GM12878 (cell line): ENCODE measurements at regions not wholly inside any gene's neighbourhood (a gene's known extent, or its start where the extent isn't known, plus 50 kb on each side); places are given as distances from the start of the nearest gene placed in this dataset.

Experiments used
- ATAC-seq: fragments of 200-7000 bp; cut with Tn5 transposase; 3 replicates; pipeline ENCODE4 v1.9.1; 2020; ENCODE audit warnings: mild to moderate bottlenecking, moderate library complexity
- BruUV-seq: library from RNA; stranded (reverse); fragments of 400-500 nt; replicated peaks from 2 replicates; lab custom pipeline; 2021; lab: Mats Ljungman, UMichigan
- CTCF ChIA-PET: fragments of 300-600 bp; sonication (Branson Sonifier 250); formaldehyde crosslinking; extraction: SDS; loops from one replicate; lab custom pipeline; 2021; ENCODE audit warnings: inconsistent platforms; lab: Yijun Ruan, JAX
- POLR2A ChIA-PET: fragments of 350-600 bp; formaldehyde crosslinking; extraction: SDS; loops from one replicate; lab custom pipeline; 2021; ENCODE audit warnings: inconsistent platforms; lab: Charles Lee
- RAD21 ChIA-PET: fragments of 300-600 bp; sonication (Branson Sonifier 250); formaldehyde crosslinking; loops from one replicate; lab custom pipeline; 2023; ENCODE audit warnings: antibody characterized with exemption; ENCODE audit not compliant: unreplicated experiment; lab: Charles Lee
- SMC1A ChIA-PET: fragments of 300-600 bp; sonication (Branson Sonifier 250); formaldehyde crosslinking; loops from one replicate; lab custom pipeline; 2023; ENCODE audit not compliant: unreplicated experiment, uncharacterized antibody; lab: Charles Lee
- DNase-seq: peaks from one replicate; pipeline ENCODE4 v3.0.0-alpha.2; 2011; ENCODE audit warnings: low read depth, low spot score
- FAIRE-seq: peaks from 3 replicates; lab custom pipeline; 2011; peaks lifted over from hg19 to GRCh38; lab: Jason Lieb, UNC
- H2AFZ ChIP-seq: 2 replicates; pipeline ENCODE4 v1.6.0; 2011; ENCODE audit warnings: low read depth, low read length, control low read depth; ENCODE audit not compliant: control insufficient read depth
- H3K27ac ChIP-seq: 2 replicates; pipeline ENCODE4 v1.5.1; 2011; ENCODE audit warnings: control low read depth; ENCODE audit not compliant: control insufficient read depth, insufficient read depth
- H3K27me3 ChIP-seq, 2 experiments: replicated peaks in 1 of 2; 2 replicates each; pipeline versions ENCODE4 v1.6.0 to v1.6.1; 2011; ENCODE audit warnings: low read length in 1 of 2; ENCODE audit not compliant: control insufficient read depth in 2 of 2, insufficient read depth in 2 of 2
- H3K36me3 ChIP-seq, 2 experiments: 2 replicates each; pipeline ENCODE4 v1.5.1; 2011; ENCODE audit warnings: low read length in 1 of 2; ENCODE audit not compliant: control insufficient read depth in 2 of 2, insufficient read depth in 2 of 2
- H3K4me1 ChIP-seq: 2 replicates; pipeline ENCODE4 v1.6.1; 2011; ENCODE audit warnings: mild to moderate bottlenecking, low read length, moderate library complexity, mixed read lengths; ENCODE audit not compliant: control insufficient read depth, insufficient read depth
- H3K4me2 ChIP-seq: 2 replicates; pipeline ENCODE4 v1.6.0; 2011; ENCODE audit warnings: control low read depth; ENCODE audit not compliant: control insufficient read depth, insufficient read depth
- H3K4me3 ChIP-seq: fragments of 200-600 bp; sonication (generic); 2 replicates; pipeline ENCODE4 v1.5.1; 2016
- H3K79me2 ChIP-seq: 2 replicates; pipeline ENCODE4 v1.6.0; 2011; ENCODE audit warnings: low read length; ENCODE audit not compliant: control insufficient read depth, insufficient read depth
- H3K9ac ChIP-seq: 2 replicates; pipeline ENCODE4 v1.8.0; 2011; ENCODE audit warnings: low read length, control low read depth, mixed read lengths; ENCODE audit not compliant: control insufficient read depth, insufficient read depth
- H3K9me3 ChIP-seq: replicated peaks from 3 replicates; pipeline ENCODE4 v1.5.1; 2011; ENCODE audit warnings: mild to moderate bottlenecking, low read length; ENCODE audit not compliant: control insufficient read depth, insufficient read depth
- H4K20me1 ChIP-seq: 2 replicates; pipeline ENCODE4 v1.6.0; 2011; ENCODE audit not compliant: control insufficient read depth, insufficient read depth
- CBX5 ChIP-seq: sonication (generic); IDR thresholded peaks from 2 replicates; pipeline ENCODE4 v1.6.1; 2016; ENCODE audit warnings: low read depth, moderate library complexity, mild to moderate bottlenecking, inconsistent platforms
- ESRRA ChIP-seq: IDR thresholded peaks from 2 replicates; pipeline ENCODE4 v1.6.1; 2012; ENCODE audit warnings: mild to moderate bottlenecking, low read length, improper control_type of control experiment
- KAT2A ChIP-seq: conservative IDR thresholded peaks from 2 replicates; pipeline ENCODE4 v1.6.1; 2011; ENCODE audit warnings: low read depth, low read length; ENCODE audit not compliant: control insufficient read depth
- MYB ChIP-seq: fragments of 150-350 bp; IDR thresholded peaks from 2 replicates; pipeline ENCODE4 v1.6.1; 2014; ENCODE audit warnings: mild to moderate bottlenecking, low read depth, low read length, borderline replicate concordance
- NBN ChIP-seq: fragments of 450-650 bp; IDR thresholded peaks from 2 replicates; pipeline ENCODE4 v1.6.1; 2016
- SMARCA5 ChIP-seq: fragments of 450-650 bp; IDR thresholded peaks from 2 replicates; pipeline ENCODE4 v1.6.1; 2017; ENCODE audit warnings: mild to moderate bottlenecking
- TAF1 ChIP-seq: IDR thresholded peaks from 2 replicates; pipeline ENCODE4 v1.6.1; 2011; ENCODE audit warnings: mild to moderate bottlenecking, low read depth, low read length, borderline replicate concordance
- TARDBP ChIP-seq: IDR thresholded peaks from 2 replicates; pipeline ENCODE4 v1.6.1; 2016; ENCODE audit warnings: borderline replicate concordance
- WGBS: methylation state at CpG from one replicate; pipeline ENCODE4 v1.1.6; 2016; ENCODE audit warnings: low lambda C conversion rate; ENCODE audit not compliant: insufficient replicate concordance, insufficient coverage; ENCODE audit errors: missing lambda C conversion rate; 5-methylcytosine and 5-hydroxymethylcytosine counted together
- in situ Hi-C: fragments of 300-500 bp; cut with MboI; formaldehyde crosslinking; loops from 9 replicates; pipeline ENCODE4 v1.14.3; 2018; ENCODE audit warnings: mixed read lengths
- intact Hi-C: fragments of 100-400 bp; cut with micrococcal nuclease; formaldehyde crosslinking; loops from one replicate; pipeline ENCODE4 v1.14.2; 2022; ENCODE audit not compliant: unreplicated experiment
- TF ChIP-seq, protein P1 (sequence below): IDR thresholded peaks from 2 replicates; pipeline ENCODE4 v1.6.1; 2012; ENCODE audit warnings: low read depth, low read length, improper control_type of control experiment
- TF ChIP-seq, protein P2 (sequence below): IDR thresholded peaks from 2 replicates; pipeline ENCODE4 v1.6.1; 2011; ENCODE audit warnings: mild to moderate bottlenecking, low read depth, low read length, moderate library complexity; ENCODE audit not compliant: insufficient replicate concordance
- TF ChIP-seq, protein P3 (sequence below): fragments of 450-650 bp; conservative IDR thresholded peaks from 2 replicates; pipeline ENCODE4 v1.6.1; 2017; ENCODE audit warnings: mild to moderate bottlenecking, moderate library complexity

DNA sequence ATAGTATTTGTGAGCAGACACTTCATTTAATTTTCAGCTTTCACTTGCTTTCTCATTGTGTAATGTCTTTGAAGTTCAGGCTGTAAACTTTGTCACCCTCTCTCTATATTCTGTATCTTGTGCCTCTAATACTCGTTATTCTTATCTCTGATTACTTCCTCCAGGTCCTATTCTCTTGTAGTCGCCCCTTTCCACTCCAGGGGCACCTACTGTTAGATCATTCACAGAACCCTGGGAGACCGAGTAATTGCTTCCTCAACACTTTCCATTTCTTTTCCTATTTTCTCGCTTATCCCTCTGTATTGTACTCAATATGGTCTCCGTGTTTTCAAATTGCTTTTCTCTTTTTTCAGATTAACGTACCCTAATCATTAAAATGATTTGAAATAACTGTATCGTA is 93.9 kb upstream of the TDRD3 start (continued):
- TF ChIP-seq, protein P1, sequence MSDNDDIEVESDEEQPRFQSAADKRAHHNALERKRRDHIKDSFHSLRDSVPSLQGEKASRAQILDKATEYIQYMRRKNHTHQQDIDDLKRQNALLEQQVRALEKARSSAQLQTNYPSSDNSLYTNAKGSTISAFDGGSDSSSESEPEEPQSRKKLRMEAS = no peak
- TF ChIP-seq, all 136 proteins: peak for 0

DNA sequence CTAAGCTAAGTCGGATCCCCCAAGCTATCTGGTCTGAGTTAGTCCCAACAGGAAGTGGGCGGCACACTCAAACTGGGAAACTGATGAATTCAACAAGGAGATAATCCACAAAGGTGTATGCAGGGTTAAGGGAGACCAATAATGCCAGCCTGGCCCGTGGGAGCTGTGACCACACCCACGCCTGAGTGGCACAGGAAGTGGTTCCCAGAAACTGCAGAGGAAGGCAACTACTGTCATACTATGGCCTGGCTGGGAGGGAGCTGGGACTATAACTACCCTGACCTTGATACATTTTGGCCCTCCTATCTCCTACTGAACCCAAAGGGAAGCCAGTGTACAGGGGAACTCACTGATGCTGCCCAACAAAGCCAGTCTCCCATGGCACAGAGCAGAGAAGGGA is 85.5 kb upstream of the TDRD3 start:
- no peak for FAIRE-seq
- POLR2A ChIA-PET = no interaction called here
- intact Hi-C loops = no loop called here
- H3K36me3 ChIP-seq = no peaks in the 10 kb centered on the region
- no peaks in the 10 kb centered on the region for H3K9me3 ChIP-seq
- RAD21 ChIA-PET = no interaction called here
- no peak overlapping the region for H3K4me3 ChIP-seq
- TF ChIP-seq KAT2A (no peak), NBN (no peak), TAF1 (no peak), MYB (no peak), SMARCA5 (no peak), ESRRA (no peak), TARDBP (no peak), CBX5 (no peak)
- TF ChIP-seq, protein P2, sequence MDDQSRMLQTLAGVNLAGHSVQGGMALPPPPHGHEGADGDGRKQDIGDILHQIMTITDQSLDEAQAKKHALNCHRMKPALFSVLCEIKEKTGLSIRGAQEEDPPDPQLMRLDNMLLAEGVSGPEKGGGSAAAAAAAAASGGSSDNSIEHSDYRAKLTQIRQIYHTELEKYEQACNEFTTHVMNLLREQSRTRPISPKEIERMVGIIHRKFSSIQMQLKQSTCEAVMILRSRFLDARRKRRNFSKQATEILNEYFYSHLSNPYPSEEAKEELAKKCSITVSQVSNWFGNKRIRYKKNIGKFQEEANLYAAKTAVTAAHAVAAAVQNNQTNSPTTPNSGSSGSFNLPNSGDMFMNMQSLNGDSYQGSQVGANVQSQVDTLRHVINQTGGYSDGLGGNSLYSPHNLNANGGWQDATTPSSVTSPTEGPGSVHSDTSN = no peak
- TF ChIP-seq, protein P3, sequence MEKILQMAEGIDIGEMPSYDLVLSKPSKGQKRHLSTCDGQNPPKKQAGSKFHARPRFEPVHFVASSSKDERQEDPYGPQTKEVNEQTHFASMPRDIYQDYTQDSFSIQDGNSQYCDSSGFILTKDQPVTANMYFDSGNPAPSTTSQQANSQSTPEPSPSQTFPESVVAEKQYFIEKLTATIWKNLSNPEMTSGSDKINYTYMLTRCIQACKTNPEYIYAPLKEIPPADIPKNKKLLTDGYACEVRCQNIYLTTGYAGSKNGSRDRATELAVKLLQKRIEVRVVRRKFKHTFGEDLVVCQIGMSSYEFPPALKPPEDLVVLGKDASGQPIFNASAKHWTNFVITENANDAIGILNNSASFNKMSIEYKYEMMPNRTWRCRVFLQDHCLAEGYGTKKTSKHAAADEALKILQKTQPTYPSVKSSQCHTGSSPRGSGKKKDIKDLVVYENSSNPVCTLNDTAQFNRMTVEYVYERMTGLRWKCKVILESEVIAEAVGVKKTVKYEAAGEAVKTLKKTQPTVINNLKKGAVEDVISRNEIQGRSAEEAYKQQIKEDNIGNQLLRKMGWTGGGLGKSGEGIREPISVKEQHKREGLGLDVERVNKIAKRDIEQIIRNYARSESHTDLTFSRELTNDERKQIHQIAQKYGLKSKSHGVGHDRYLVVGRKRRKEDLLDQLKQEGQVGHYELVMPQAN = no peak
- TF ChIP-seq, all 136 proteins: peak for 0
- no peaks in the 10 kb centered on the region for H4K20me1 ChIP-seq
- H3K27ac ChIP-seq = no peak overlapping the region
- ChIA-PET SMC1A (no interaction called here), CTCF (interaction anchor here (0.7 to 1.5 kb wide), 2 partner anchors 9 to 18 kb away, joined by 3 to 4 read pairs; no protein-coding TSS in a partner anchor)
- no peak overlapping the region for H3K9ac ChIP-seq
- no peak for DNase-seq
- BruUV-seq = no TSS peak
- H3K4me1 ChIP-seq = no peaks in the 10 kb centered on the region
- no peak overlapping the region for H3K4me2 ChIP-seq
- no peaks in the 10 kb centered on the region for H3K27me3 ChIP-seq
- ATAC-seq = no peak
- H2AFZ ChIP-seq = no peak overlapping the region
- no peaks in the 10 kb centered on the region for H3K79me2 ChIP-seq
- WGBS = 57% methylated on average over 4 of the region's 4 CpGs
- in situ Hi-C loops = no loop called here
